HEK293 (cell line): ENCODE measurements at regions not wholly inside any gene's neighbourhood (a gene's known extent, or its start where the extent isn't known, plus 50 kb on each side); places are given as distances from the start of the nearest gene placed in this dataset.

Experiments
- CTCF ChIA-PET: fragments of 350-600 bp; formaldehyde crosslinking; extraction: SDS; loops from one replicate; lab custom pipeline; 2021; ENCODE audit warnings: antibody characterized with exemption; lab: Yijun Ruan, JAX
- POLR2A ChIA-PET: fragments of 300-600 bp; formaldehyde crosslinking; extraction: SDS; loops from one replicate; lab custom pipeline; 2020; ENCODE audit warnings: antibody characterized with exemption, inconsistent platforms; lab: Yijun Ruan, JAX
- H3K27ac ChIP-seq: fragments of 200-500 bp; sonication (Bioruptor generic); 2 replicates; pipeline ENCODE4 v1.5.1; 2014; ENCODE audit warnings: low read depth, low read length, control low read depth, inconsistent platforms; ENCODE audit errors: extremely low read depth
- H3K36me3 ChIP-seq, 2 experiments: fragments of 200-500 bp in 1 of 2; sonication (Bioruptor generic) in 1 of 2; 1 replicate in 1 of 2; 2 replicates in 1 of 2; pipeline ENCODE4 v1.5.1; 2014 to 2017; ENCODE audit warnings: inconsistent platforms in 2 of 2, low read length in 2 of 2; ENCODE audit not compliant: control insufficient read depth in 2 of 2, insufficient read depth in 1 of 2
- H3K4me1 ChIP-seq: fragments of 200-500 bp; sonication (Bioruptor generic); 2 replicates; pipeline ENCODE4 v1.5.1; 2014; ENCODE audit warnings: mild to moderate bottlenecking, low read length, inconsistent platforms; ENCODE audit not compliant: control insufficient read depth, insufficient read depth
- H3K4me3 ChIP-seq: 2 replicates; pipeline ENCODE4 v1.5.1; 2011; ENCODE audit warnings: low read depth, mild to moderate bottlenecking, control low read depth, low read length, moderate library complexity
- H3K9me3 ChIP-seq: fragments of 200-500 bp; sonication (Bioruptor generic); 2 replicates; pipeline ENCODE4 v1.5.1; 2014; ENCODE audit warnings: low read depth, low read length, inconsistent platforms; ENCODE audit not compliant: control insufficient read depth, insufficient read depth
- EGR2 ChIP-seq: fragments of 450-650 bp; formaldehyde crosslinking; IDR thresholded peaks from 2 replicates; pipeline ENCODE4 v1.5.1; 2016; ENCODE audit warnings: low read depth, missing biosample characterization, missing genetic modification characterization
- FEZF1 ChIP-seq: fragments of 450-650 bp; formaldehyde crosslinking; IDR thresholded peaks from 2 replicates; pipeline ENCODE4 v1.5.1; 2016; ENCODE audit warnings: missing biosample characterization, missing genetic modification characterization
- KLF16 ChIP-seq: fragments of 450-650 bp; formaldehyde crosslinking; IDR thresholded peaks from 2 replicates; pipeline ENCODE4 v1.5.1; 2017; ENCODE audit warnings: missing biosample characterization, missing genetic modification characterization
- MEIS1 ChIP-seq: sonication (generic); formaldehyde crosslinking; IDR thresholded peaks from 2 replicates; pipeline ENCODE4 v1.8.1; 2022; ENCODE audit warnings: missing genetic modification reagents, mild to moderate bottlenecking, borderline replicate concordance
- PBX3 ChIP-seq: sonication (generic); formaldehyde crosslinking; IDR thresholded peaks from 2 replicates; pipeline ENCODE4 v1.8.1; 2022; ENCODE audit warnings: mild to moderate bottlenecking, moderate library complexity, missing genetic modification reagents
- PRDM6 ChIP-seq: fragments of 450-650 bp; formaldehyde crosslinking; IDR thresholded peaks from 2 replicates; pipeline ENCODE4 v1.5.1; 2017; ENCODE audit warnings: missing biosample characterization, missing genetic modification characterization
- SP3 ChIP-seq: fragments of 450-650 bp; formaldehyde crosslinking; IDR thresholded peaks from 2 replicates; pipeline ENCODE4 v1.5.1; 2016; ENCODE audit warnings: missing biosample characterization, missing genetic modification characterization
- SP7 ChIP-seq: fragments of 450-650 bp; formaldehyde crosslinking; IDR thresholded peaks from 2 replicates; pipeline ENCODE4 v1.5.1; 2016; ENCODE audit warnings: missing biosample characterization, missing genetic modification characterization
- TCF7L2 ChIP-seq: IDR thresholded peaks from 2 replicates; pipeline ENCODE4 v1.6.1; 2011; ENCODE audit warnings: low read depth, mild to moderate bottlenecking, inconsistent platforms, low read length, moderate library complexity, borderline replicate concordance
- ZBTB20 ChIP-seq: fragments of 450-650 bp; formaldehyde crosslinking; IDR thresholded peaks from 2 replicates; pipeline ENCODE4 v1.5.1; 2016; ENCODE audit warnings: missing biosample characterization, missing genetic modification characterization
- ZNF132 ChIP-seq: fragments of 450-650 bp; formaldehyde crosslinking; IDR thresholded peaks from 2 replicates; pipeline ENCODE4 v1.5.1; 2017; ENCODE audit warnings: missing biosample characterization, missing genetic modification characterization, borderline replicate concordance
- ZNF140 ChIP-seq: fragments of 450-650 bp; formaldehyde crosslinking; IDR thresholded peaks from 2 replicates; pipeline ENCODE4 v1.5.1; 2016; ENCODE audit warnings: missing biosample characterization, missing genetic modification characterization
- ZNF16 ChIP-seq: fragments of 450-650 bp; formaldehyde crosslinking; IDR thresholded peaks from 2 replicates; pipeline ENCODE4 v1.5.1; 2016; ENCODE audit warnings: low read depth, missing biosample characterization, missing genetic modification characterization
- ZNF169 ChIP-seq: fragments of 450-650 bp; formaldehyde crosslinking; IDR thresholded peaks from 2 replicates; pipeline ENCODE4 v1.5.1; 2016; ENCODE audit warnings: missing biosample characterization, missing genetic modification characterization
- ZNF202 ChIP-seq: fragments of 450-650 bp; formaldehyde crosslinking; IDR thresholded peaks from 2 replicates; pipeline ENCODE4 v1.5.1; 2016; ENCODE audit warnings: missing biosample characterization, missing genetic modification characterization, borderline replicate concordance
- ZNF23 ChIP-seq: fragments of 450-650 bp; formaldehyde crosslinking; IDR thresholded peaks from 2 replicates; pipeline ENCODE4 v1.5.1; 2016; ENCODE audit warnings: missing biosample characterization, missing genetic modification characterization, borderline replicate concordance
- ZNF354C ChIP-seq: fragments of 450-650 bp; formaldehyde crosslinking; IDR thresholded peaks from 2 replicates; pipeline ENCODE4 v1.5.1; 2016; ENCODE audit warnings: missing biosample characterization, missing genetic modification characterization, low read depth, borderline replicate concordance
- ZNF416 ChIP-seq: fragments of 450-650 bp; formaldehyde crosslinking; IDR thresholded peaks from 2 replicates; pipeline ENCODE4 v1.5.1; 2016; ENCODE audit warnings: missing biosample characterization, missing genetic modification characterization
- ZNF544 ChIP-seq: fragments of 450-650 bp; formaldehyde crosslinking; IDR thresholded peaks from 2 replicates; pipeline ENCODE4 v1.5.0; 2017; ENCODE audit warnings: missing biosample characterization, missing genetic modification characterization
- ZNF549 ChIP-seq: fragments of 450-650 bp; IDR thresholded peaks from 2 replicates; pipeline ENCODE4 v1.5.1; 2018; ENCODE audit warnings: missing biosample characterization, missing genetic modification characterization, mild to moderate bottlenecking, inconsistent platforms, moderate library complexity
- ZNF561 ChIP-seq: fragments of 450-650 bp; IDR thresholded peaks from 2 replicates; pipeline ENCODE4 v1.5.1; 2018; ENCODE audit warnings: missing biosample characterization, missing genetic modification characterization, borderline replicate concordance
- ZNF623 ChIP-seq: fragments of 450-650 bp; formaldehyde crosslinking; IDR thresholded peaks from 2 replicates; pipeline ENCODE4 v1.5.1; 2016; ENCODE audit warnings: missing biosample characterization, missing genetic modification characterization
- ZNF658 ChIP-seq: fragments of 450-650 bp; formaldehyde crosslinking; IDR thresholded peaks from 2 replicates; pipeline ENCODE4; 2016; ENCODE audit warnings: missing biosample characterization, missing genetic modification characterization
- ZNF785 ChIP-seq: fragments of 450-650 bp; formaldehyde crosslinking; IDR thresholded peaks from 2 replicates; pipeline ENCODE4 v1.5.1; 2016; ENCODE audit warnings: missing biosample characterization, missing genetic modification characterization
- ZNF792 ChIP-seq: fragments of 450-650 bp; formaldehyde crosslinking; IDR thresholded peaks from 2 replicates; pipeline ENCODE4 v1.5.1; 2016; ENCODE audit warnings: missing biosample characterization, missing genetic modification characterization
- ZNF837 ChIP-seq: fragments of 450-650 bp; formaldehyde crosslinking; IDR thresholded peaks from 2 replicates; pipeline ENCODE4 v1.5.1; 2016; ENCODE audit warnings: missing biosample characterization, missing genetic modification characterization
- ZSCAN4 ChIP-seq: fragments of 450-650 bp; formaldehyde crosslinking; IDR thresholded peaks from 2 replicates; pipeline ENCODE4 v1.5.1; 2017; ENCODE audit warnings: missing biosample characterization, missing genetic modification characterization
- ZSCAN5A ChIP-seq: fragments of 450-650 bp; formaldehyde crosslinking; IDR thresholded peaks from 2 replicates; pipeline ENCODE4 v1.5.1; 2016; ENCODE audit warnings: missing biosample characterization, missing genetic modification characterization

GRCh38 chr1:90346757-90347156 lies 351.8 kb downstream of the ZNF326 start:
- H3K36me3 ChIP-seq = no peaks in the 10 kb centered on the region
- H3K4me1 ChIP-seq = no peaks in the 10 kb centered on the region
- ChIA-PET CTCF (no interaction called here), POLR2A (no interaction called here)
- no peak overlapping the region for H3K4me3 ChIP-seq
- H3K9me3 ChIP-seq = no peaks in the 10 kb centered on the region
- TF ChIP-seq ZNF561 (tag by site-specific recombination) = no peak
- TF ChIP-seq SP3 = no peak
- TF ChIP-seq ZNF416 (tag by site-specific recombination) = no peak
- TF ChIP-seq ZNF623 (tag by site-specific recombination) = no peak
- no peak for TF ChIP-seq ZNF140 (tag by site-specific recombination)
- no peak for TF ChIP-seq KLF16
- no peak for TF ChIP-seq FEZF1 (tag by site-specific recombination)
- TF ChIP-seq ZNF169 (tag by site-specific recombination) = no peak
- TF ChIP-seq ZBTB20 = no peak
- no peak for TF ChIP-seq ZNF792 (tag by site-specific recombination)
- no peak for TF ChIP-seq ZNF544 (tag by site-specific recombination)
- no peak for TF ChIP-seq EGR2 (tag by site-specific recombination)
- no peak for TF ChIP-seq SP7
- no peak for TF ChIP-seq ZNF549 (tag by site-specific recombination)
- no peak for TF ChIP-seq PRDM6 (tag by site-specific recombination)
- no peak for TF ChIP-seq TCF7L2
- TF ChIP-seq ZNF785 (tag by site-specific recombination) = no peak
- TF ChIP-seq ZNF837 = no peak
- TF ChIP-seq ZNF23 (tag by site-specific recombination) = no peak
- TF ChIP-seq ZNF658 (tag by site-specific recombination) = no peak
- no peak overlapping the region for H3K27ac ChIP-seq

GRCh38 chr1:90346349-90346748 lies 351.4 kb downstream of the ZNF326 start:
- CTCF ChIA-PET = no interaction called here
- Histone ChIP-seq H3K36me3 (no peaks in the 10 kb centered on the region), H3K27ac (no peak overlapping the region), H3K9me3 (no peaks in the 10 kb centered on the region), H3K4me3 (no peak overlapping the region), H3K4me1 (no peaks in the 10 kb centered on the region)
- POLR2A ChIA-PET = no interaction called here
- TF ChIP-seq ZNF202 (tag by site-specific recombination) (no peak), MEIS1 (CRISPR knock-in tag) (no peak), ZNF132 (tag by site-specific recombination) (no peak), ZSCAN5A (tag by site-specific recombination) (no peak), ZSCAN4 (no peak), KLF16 (no peak), ZNF416 (tag by site-specific recombination) (no peak), ZNF16 (tag by site-specific recombination) (no peak), PBX3 (no peak), ZNF354C (tag by site-specific recombination) (no peak)
